ENCODE measurements at regions not wholly inside any gene's neighbourhood (a gene's known extent, or its start where the extent isn't known, plus 50 kb on each side); places are given as distances from the start of the nearest gene placed in this dataset.
A peak's percentile ranks its signal among the peaks of the same experiment; 100 is the strongest.

GRCh38 chr5:107092695-107093094 lies 578.0 kb downstream of the EFNA5 start:
- DNase-seq (no peak), ATAC-seq (no peak)
- intact Hi-C loops (cut with DNase I), result no loop called here
- H3K4me3 ChIP-seq, result no peak overlapping the region
- no peaks in the 10 kb centered on the region for H3K27me3 ChIP-seq
- H3K36me3 ChIP-seq, result no peaks in the 10 kb centered on the region
- TF ChIP-seq POLR2A (IDR thresholded peaks at IDR 0.05), result no peak
- TF ChIP-seq, protein P1, sequence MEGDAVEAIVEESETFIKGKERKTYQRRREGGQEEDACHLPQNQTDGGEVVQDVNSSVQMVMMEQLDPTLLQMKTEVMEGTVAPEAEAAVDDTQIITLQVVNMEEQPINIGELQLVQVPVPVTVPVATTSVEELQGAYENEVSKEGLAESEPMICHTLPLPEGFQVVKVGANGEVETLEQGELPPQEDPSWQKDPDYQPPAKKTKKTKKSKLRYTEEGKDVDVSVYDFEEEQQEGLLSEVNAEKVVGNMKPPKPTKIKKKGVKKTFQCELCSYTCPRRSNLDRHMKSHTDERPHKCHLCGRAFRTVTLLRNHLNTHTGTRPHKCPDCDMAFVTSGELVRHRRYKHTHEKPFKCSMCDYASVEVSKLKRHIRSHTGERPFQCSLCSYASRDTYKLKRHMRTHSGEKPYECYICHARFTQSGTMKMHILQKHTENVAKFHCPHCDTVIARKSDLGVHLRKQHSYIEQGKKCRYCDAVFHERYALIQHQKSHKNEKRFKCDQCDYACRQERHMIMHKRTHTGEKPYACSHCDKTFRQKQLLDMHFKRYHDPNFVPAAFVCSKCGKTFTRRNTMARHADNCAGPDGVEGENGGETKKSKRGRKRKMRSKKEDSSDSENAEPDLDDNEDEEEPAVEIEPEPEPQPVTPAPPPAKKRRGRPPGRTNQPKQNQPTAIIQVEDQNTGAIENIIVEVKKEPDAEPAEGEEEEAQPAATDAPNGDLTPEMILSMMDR (IDR thresholded peaks at IDR 0.05), result no peak
- H3K4me1 ChIP-seq, result peaks cover 0 to 6% (median 0%) of the 10 kb centered on the region in 12 donors
- H3K27ac ChIP-seq, result no peak overlapping the region
- H3K9me3 ChIP-seq, result peaks cover 0 to 35% (median 11%) of the 10 kb centered on the region in 12 donors

DNA sequence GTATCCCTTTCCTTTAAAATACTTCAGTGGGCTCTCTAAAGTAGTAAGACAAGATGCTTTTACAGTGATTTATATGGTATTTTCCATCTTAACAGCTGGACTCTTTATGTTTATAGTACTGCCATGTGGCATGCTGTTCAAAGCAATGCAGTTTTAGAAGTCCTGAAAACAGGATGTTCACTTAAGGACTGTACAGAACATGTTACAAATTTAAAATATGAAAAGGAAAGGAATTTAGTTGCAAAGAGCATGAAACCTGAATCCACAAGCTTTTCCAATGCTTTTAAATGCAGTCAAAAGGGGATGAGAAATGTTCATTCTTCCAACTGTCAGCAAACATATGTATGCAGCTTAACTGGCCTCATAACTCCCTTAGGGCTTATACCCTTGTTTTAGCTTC lies 580.2 kb downstream of the EFNA5 start:
- H3K4me3 ChIP-seq, result no peak overlapping the region
- ATAC-seq, result no peak
- H3K4me1 ChIP-seq, result peaks cover 0 to 6% (median 0%) of the 10 kb centered on the region in 12 donors
- H3K36me3 ChIP-seq, result no peaks in the 10 kb centered on the region
- intact Hi-C loops (cut with DNase I), result no loop called here
- H3K27ac ChIP-seq, result no peak overlapping the region
- TF ChIP-seq, protein P1 (IDR thresholded peaks at IDR 0.05), result no peak
- TF ChIP-seq POLR2A (IDR thresholded peaks at IDR 0.05), result no peak
- peaks cover 0 to 33% (median 11%) of the 10 kb centered on the region in 12 donors for H3K9me3 ChIP-seq
- H3K27me3 ChIP-seq, result no peaks in the 10 kb centered on the region
- DNase-seq, result no peak

GRCh38 chr5:107088907-107089306 lies 581.8 kb downstream of the EFNA5 start:
- H3K4me1 ChIP-seq, result peaks cover 0 to 6% (median 0%) of the 10 kb centered on the region in 12 donors
- H3K27me3 ChIP-seq, result no peaks in the 10 kb centered on the region
- intact Hi-C loops (cut with DNase I), result no loop called here
- peak overlapping the region in 1 of 12 donors; percentile 8 for H3K27ac ChIP-seq
- H3K9me3 ChIP-seq, result peaks cover 0 to 18% (median 6%) of the 10 kb centered on the region in 12 donors
- ATAC-seq (no peak), DNase-seq (no peak)
- no peak overlapping the region for H3K4me3 ChIP-seq
- TF ChIP-seq, protein P1 (IDR thresholded peaks at IDR 0.05), result no peak
- TF ChIP-seq POLR2A (IDR thresholded peaks at IDR 0.05), result no peak
- 83 to 93% (median 84%) methylated on average over 1 of the region's 1 CpG for WGBS, 4 donors
- H3K36me3 ChIP-seq, result no peaks in the 10 kb centered on the region

DNA sequence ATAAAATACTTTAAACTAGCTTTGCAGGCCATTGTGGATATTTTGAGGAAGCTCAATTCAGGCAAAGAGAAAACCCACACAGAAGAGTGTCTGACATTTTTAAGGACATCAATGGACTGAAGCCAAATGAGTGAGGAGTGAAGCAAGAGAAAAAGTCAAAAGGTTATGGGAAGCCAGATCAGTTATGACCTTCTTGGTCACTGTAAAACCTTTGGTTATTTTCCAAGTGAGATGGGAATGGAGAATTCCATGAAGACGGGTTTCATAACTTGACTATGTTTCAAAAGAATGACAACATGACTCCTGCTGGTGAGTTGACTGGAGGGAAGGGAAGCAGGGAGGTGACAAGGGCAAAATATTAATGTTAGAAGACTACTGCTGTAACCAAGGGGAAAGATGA lies 585.2 kb downstream of the EFNA5 start:
- WGBS, 4 donors, result 57 to 83% (median 66%) methylated on average over 1 of the region's 1 CpG
- H3K27ac ChIP-seq, result no peak overlapping the region
- H3K9me3 ChIP-seq, result no peaks in the 10 kb centered on the region
- no peaks in the 10 kb centered on the region for H3K36me3 ChIP-seq
- intact Hi-C loops (cut with DNase I), result no loop called here
- no peak for TF ChIP-seq POLR2A (IDR thresholded peaks at IDR 0.05)
- TF ChIP-seq, protein P1 (IDR thresholded peaks at IDR 0.05), result no peak
- peaks cover 0 to 5% (median 0%) of the 10 kb centered on the region in 12 donors for H3K4me1 ChIP-seq
- no peak overlapping the region for H3K4me3 ChIP-seq
- ATAC-seq (no peak), DNase-seq (no peak)
- no peaks in the 10 kb centered on the region for H3K27me3 ChIP-seq
